Breast epithelium (tissue), 4 donors: ENCODE measurements at regions not wholly inside any gene's neighbourhood (a gene's known extent, or its start where the extent isn't known, plus 50 kb on each side); places are given as distances from the start of the nearest gene placed in this dataset.

Source experiments
- DNase-seq, 2 donors: peaks; one replicate each; pipeline ENCODE4 v3.0.0-alpha.2; 2019; ENCODE audit warnings: low spot score in 2 of 2
- H3K27ac ChIP-seq, 2 donors: fragments of 200-600 bp; sonication (generic) in 1 of 2; one replicate each; pipeline ENCODE4 v1.5.1; 2016 to 2019; ENCODE audit warnings: mild to moderate bottlenecking in 1 of 2
- H3K27me3 ChIP-seq, 2 donors: fragments of 200-600 bp; sonication (generic) in 1 of 2; one replicate each; pipeline versions ENCODE4 v1.5.1 to v1.6.0; 2017 to 2019; ENCODE audit warnings: control low read depth in 1 of 2, mild to moderate bottlenecking in 1 of 2
- H3K36me3 ChIP-seq: fragments of 200-600 bp; one replicate; pipeline ENCODE4 v1.5.1; 2019
- H3K4me1 ChIP-seq, 2 donors: fragments of 200-600 bp; sonication (generic); one replicate each; pipeline ENCODE4 v1.5.1; 2016 to 2019; ENCODE audit warnings: control low read depth in 1 of 2
- H3K4me3 ChIP-seq, 3 donors: fragments of 200-600 bp; sonication (generic); 1 replicate in 2 of 3; 2 replicates in 1 of 3; pipeline ENCODE4 v1.5.1; 2016 to 2019; ENCODE audit warnings: mild to moderate bottlenecking in 3 of 3, moderate library complexity in 2 of 3
- H3K9me3 ChIP-seq, 2 donors: fragments of 200-600 bp; sonication (generic) in 1 of 2; one replicate each; pipeline ENCODE4 v1.5.1; 2016 to 2019; ENCODE audit warnings: control low read depth in 1 of 2
- POLR2A ChIP-seq: fragments of 450-650 bp; IDR thresholded peaks from one replicate; pipeline ENCODE4 v1.6.1; 2016; ENCODE audit warnings: antibody characterized with exemption, mild to moderate bottlenecking, moderate library complexity
- POLR2AphosphoS5 ChIP-seq, 3 donors: sonication (generic); formaldehyde crosslinking; IDR thresholded peaks; one replicate each; pipeline ENCODE4 v1.6.1; 2017; ENCODE audit warnings: antibody characterized with exemption in 3 of 3
- intact Hi-C: fragments of 100-400 bp; cut with DNase I; formaldehyde crosslinking; loops from one replicate; pipeline ENCODE4 v1.15.1; 2023; ENCODE audit warnings: low total_unique reads
- TF ChIP-seq, protein P1 (sequence below), 3 donors: fragments of 450-650 bp; IDR thresholded peaks; one replicate each; pipeline ENCODE4 v1.5.1; 2016 to 2017; ENCODE audit warnings: antibody characterized with exemption in 3 of 3, mild to moderate bottlenecking in 3 of 3, moderate library complexity in 3 of 3

DNA sequence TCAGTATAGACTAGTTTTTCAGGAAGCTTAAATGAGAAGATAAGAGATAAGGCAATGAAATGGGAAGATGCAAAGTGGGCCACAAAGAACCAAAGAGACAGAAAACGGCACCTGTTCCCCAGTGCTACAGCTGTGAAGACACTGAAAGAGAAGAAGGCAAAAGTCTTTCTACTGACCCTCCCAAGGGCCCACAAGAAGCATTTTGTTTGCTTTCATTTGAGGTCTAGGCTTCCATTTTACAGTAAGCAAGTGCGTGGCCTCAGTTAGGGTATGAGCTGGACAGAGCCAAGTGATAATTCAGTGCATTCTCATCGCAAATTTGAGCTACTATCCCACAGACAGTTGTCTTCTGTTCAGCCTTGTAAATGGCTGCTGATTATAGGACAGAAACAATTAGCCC, 53.4 kb upstream of the STK17B start:
- Histone ChIP-seq H3K9me3 (no peaks in the 10 kb centered on the region), H3K4me3 (no peak overlapping the region), H3K4me1 (no peaks in the 10 kb centered on the region), H3K27me3 (no peaks in the 10 kb centered on the region), H3K36me3 (no peaks in the 10 kb centered on the region), H3K27ac (no peak overlapping the region)
- intact Hi-C loops, result no loop called here
- TF ChIP-seq POLR2AphosphoS5 (IDR thresholded peaks at IDR 0.05), result no peak
- no peak for TF ChIP-seq POLR2A
- TF ChIP-seq, protein P1, sequence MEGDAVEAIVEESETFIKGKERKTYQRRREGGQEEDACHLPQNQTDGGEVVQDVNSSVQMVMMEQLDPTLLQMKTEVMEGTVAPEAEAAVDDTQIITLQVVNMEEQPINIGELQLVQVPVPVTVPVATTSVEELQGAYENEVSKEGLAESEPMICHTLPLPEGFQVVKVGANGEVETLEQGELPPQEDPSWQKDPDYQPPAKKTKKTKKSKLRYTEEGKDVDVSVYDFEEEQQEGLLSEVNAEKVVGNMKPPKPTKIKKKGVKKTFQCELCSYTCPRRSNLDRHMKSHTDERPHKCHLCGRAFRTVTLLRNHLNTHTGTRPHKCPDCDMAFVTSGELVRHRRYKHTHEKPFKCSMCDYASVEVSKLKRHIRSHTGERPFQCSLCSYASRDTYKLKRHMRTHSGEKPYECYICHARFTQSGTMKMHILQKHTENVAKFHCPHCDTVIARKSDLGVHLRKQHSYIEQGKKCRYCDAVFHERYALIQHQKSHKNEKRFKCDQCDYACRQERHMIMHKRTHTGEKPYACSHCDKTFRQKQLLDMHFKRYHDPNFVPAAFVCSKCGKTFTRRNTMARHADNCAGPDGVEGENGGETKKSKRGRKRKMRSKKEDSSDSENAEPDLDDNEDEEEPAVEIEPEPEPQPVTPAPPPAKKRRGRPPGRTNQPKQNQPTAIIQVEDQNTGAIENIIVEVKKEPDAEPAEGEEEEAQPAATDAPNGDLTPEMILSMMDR (IDR thresholded peaks at IDR 0.05), result no peak
- no peak for DNase-seq

GRCh38 chr2:196225213-196225612, 53.8 kb upstream of the STK17B start:
- no peak overlapping the region for H3K4me3 ChIP-seq
- no peaks in the 10 kb centered on the region for H3K4me1 ChIP-seq
- TF ChIP-seq POLR2A, result no peak
- TF ChIP-seq POLR2AphosphoS5 (IDR thresholded peaks at IDR 0.05), result no peak
- TF ChIP-seq, protein P1 (IDR thresholded peaks at IDR 0.05), result no peak
- no peaks in the 10 kb centered on the region for H3K27me3 ChIP-seq
- H3K9me3 ChIP-seq, result no peaks in the 10 kb centered on the region
- DNase-seq, result no peak
- no peaks in the 10 kb centered on the region for H3K36me3 ChIP-seq
- H3K27ac ChIP-seq, result no peak overlapping the region
- intact Hi-C loops, result no loop called here

DNA sequence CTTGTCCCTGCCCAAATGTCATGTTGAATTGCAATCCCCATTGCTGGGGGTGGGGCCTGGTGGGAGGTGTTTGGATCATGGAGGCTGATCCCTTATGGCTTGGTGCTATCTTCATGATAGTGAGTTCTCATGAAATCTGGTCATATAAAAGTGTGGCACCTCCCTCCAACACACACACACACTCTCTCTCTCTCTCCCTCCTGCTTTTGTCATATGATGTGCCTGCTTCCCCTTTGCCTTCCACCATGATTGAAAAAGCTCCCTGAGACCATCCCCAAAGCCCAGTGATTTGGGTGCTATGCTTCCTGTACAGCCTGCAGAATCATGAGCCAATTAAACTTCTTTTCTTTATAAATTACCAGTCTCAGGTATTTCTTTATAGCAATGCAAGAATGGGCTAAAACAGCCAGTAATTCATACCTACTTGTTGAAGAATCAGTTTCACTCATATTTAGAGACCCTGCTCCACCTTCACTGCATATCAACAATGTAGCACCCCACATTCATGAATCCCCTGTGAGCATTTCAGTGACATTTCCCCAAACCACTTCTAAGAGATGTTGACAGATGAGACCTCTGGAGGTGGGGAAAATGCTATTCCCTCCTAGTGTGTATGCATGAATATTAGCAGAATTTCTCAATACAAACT, 54.8 kb upstream of the STK17B start:
- Histone ChIP-seq H3K36me3 (no peaks in the 10 kb centered on the region), H3K27ac (no peak overlapping the region), H3K4me3 (no peak overlapping the region), H3K9me3 (no peaks in the 10 kb centered on the region), H3K27me3 (no peaks in the 10 kb centered on the region), H3K4me1 (no peaks in the 10 kb centered on the region)
- intact Hi-C loops, result no loop called here
- TF ChIP-seq POLR2AphosphoS5 (IDR thresholded peaks at IDR 0.05) (no peak), POLR2A (no peak)
- TF ChIP-seq, protein P1 (IDR thresholded peaks at IDR 0.05), result no peak
- DNase-seq, result no peak

- no peaks in the 10 kb centered on the region for H3K9me3 ChIP-seq
- no peak overlapping the region for H3K27ac ChIP-seq
- H3K4me3 ChIP-seq, result no peak overlapping the region
- no peaks in the 10 kb centered on the region for H3K4me1 ChIP-seq
- TF ChIP-seq, protein P1 (IDR thresholded peaks at IDR 0.05), result no peak
- no peak for TF ChIP-seq POLR2AphosphoS5 (IDR thresholded peaks at IDR 0.05)
- TF ChIP-seq POLR2A, result no peak
- intact Hi-C loops, result no loop called here
- H3K36me3 ChIP-seq, result no peaks in the 10 kb centered on the region
- no peak for DNase-seq
- no peaks in the 10 kb centered on the region for H3K27me3 ChIP-seq
These were observed 55.3 kb upstream of the STK17B start for GRCh38 chr2:196226707-196227065.

- Histone ChIP-seq H3K4me1 (peaks cover 0 to 10% of the 10 kb centered on the region in 2 donors), H3K27ac (no peak overlapping the region), H3K36me3 (no peaks in the 10 kb centered on the region), H3K27me3 (no peaks in the 10 kb centered on the region), H3K4me3 (no peak overlapping the region), H3K9me3 (no peaks in the 10 kb centered on the region)
- intact Hi-C loops, result no loop called here
- TF ChIP-seq POLR2A (no peak), POLR2AphosphoS5 (IDR thresholded peaks at IDR 0.05) (no peak)
- TF ChIP-seq, protein P1 (IDR thresholded peaks at IDR 0.05), result no peak
- DNase-seq, result no peak
These were observed 57.6 kb upstream of the STK17B start for GRCh38 chr2:196229013-196229412.
